ENCODE measurements at regions not wholly inside any gene's neighbourhood (a gene's known extent, or its start where the extent isn't known, plus 50 kb on each side); places are given as distances from the start of the nearest gene placed in this dataset.

DNA sequence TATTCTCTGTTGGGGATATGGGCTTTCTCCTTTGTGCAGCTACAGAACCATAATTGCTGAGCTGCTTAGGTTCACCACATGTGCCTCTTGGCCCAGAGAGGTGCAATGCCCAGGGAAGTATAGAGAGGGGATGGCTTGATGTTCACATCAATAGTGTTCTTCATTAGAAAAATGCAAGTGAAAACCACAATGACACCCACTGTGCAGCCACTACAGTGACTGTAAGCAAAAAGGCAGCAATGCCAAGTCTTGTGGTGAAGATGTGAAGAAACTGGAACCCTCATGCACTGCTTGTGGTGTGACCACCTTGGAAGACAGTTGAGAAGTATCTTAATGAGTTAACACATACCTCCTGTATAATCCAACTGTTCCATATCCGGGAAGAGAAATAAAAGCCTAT lies 318.9 kb upstream of the ZMIZ1 start:
- no peak for TF ChIP-seq SUZ12 (IDR thresholded peaks at IDR 0.05; ENCODE audit: extremely low read depth, insufficient read depth, insufficient read length)
- TF ChIP-seq YY1 (IDR thresholded peaks at IDR 0.05; ENCODE audit: insufficient read depth, insufficient read length) = no peak
- no peak for TF ChIP-seq ZNF274 (IDR thresholded peaks at IDR 0.05; ENCODE audit: low read depth, low read length)
- Histone ChIP-seq H3K4me1 (ENCODE audit: insufficient read depth, insufficient read length) (peaks cover 14% of the 10 kb centered on the region), H3K36me3 (ENCODE audit: insufficient read depth, insufficient read length, low read length) (no peaks in the 10 kb centered on the region), H3K27me3 (ENCODE audit: insufficient read depth, insufficient read length) (no peaks in the 10 kb centered on the region), H3K9me3 (ENCODE audit: insufficient read depth, low read length) (no peaks in the 10 kb centered on the region), H3K9ac (ENCODE audit: insufficient read length, low read depth) (no peak overlapping the region), H3K4me3 (ENCODE audit: insufficient read length, low read depth) (no peak overlapping the region)
- DNase-seq (ENCODE audit: low read depth, low spot score) = no peak

DNA sequence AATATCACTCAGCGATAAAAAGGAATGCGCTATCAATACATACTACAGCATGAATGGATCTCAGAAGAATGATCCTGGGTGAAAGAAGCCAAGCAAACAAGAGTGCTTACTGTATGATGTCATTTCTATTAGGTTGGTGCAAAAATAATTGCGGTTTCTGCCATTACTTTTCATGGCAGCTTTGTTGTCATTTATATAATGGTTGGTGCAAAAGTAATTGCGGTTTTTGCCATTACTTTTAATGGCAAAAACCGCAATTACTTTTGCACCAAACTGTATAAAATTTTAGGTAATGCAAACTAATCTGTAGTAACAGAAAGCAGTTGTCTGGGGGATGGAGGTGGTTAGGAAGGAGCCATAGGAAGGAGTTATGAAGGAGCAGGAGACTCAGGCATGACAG lies 318.3 kb upstream of the ZMIZ1 start:
- DNase-seq (ENCODE audit: low read depth, low spot score) = no peak
- TF ChIP-seq ZNF274 (IDR thresholded peaks at IDR 0.05; ENCODE audit: low read depth, low read length) = no peak
- TF ChIP-seq SUZ12 (IDR thresholded peaks at IDR 0.05; ENCODE audit: extremely low read depth, insufficient read depth, insufficient read length) = no peak
- TF ChIP-seq YY1 (IDR thresholded peaks at IDR 0.05; ENCODE audit: insufficient read depth, insufficient read length) = no peak
- peaks cover 10% of the 10 kb centered on the region for H3K4me1 ChIP-seq (ENCODE audit: insufficient read depth, insufficient read length)
- no peak overlapping the region for H3K4me3 ChIP-seq (ENCODE audit: insufficient read length, low read depth)
- no peak overlapping the region for H3K9ac ChIP-seq (ENCODE audit: insufficient read length, low read depth)
- H3K27me3 ChIP-seq (ENCODE audit: insufficient read depth, insufficient read length) = no peaks in the 10 kb centered on the region
- H3K36me3 ChIP-seq (ENCODE audit: insufficient read depth, insufficient read length, low read length) = no peaks in the 10 kb centered on the region
- H3K9me3 ChIP-seq (ENCODE audit: insufficient read depth, low read length) = no peaks in the 10 kb centered on the region

DNA sequence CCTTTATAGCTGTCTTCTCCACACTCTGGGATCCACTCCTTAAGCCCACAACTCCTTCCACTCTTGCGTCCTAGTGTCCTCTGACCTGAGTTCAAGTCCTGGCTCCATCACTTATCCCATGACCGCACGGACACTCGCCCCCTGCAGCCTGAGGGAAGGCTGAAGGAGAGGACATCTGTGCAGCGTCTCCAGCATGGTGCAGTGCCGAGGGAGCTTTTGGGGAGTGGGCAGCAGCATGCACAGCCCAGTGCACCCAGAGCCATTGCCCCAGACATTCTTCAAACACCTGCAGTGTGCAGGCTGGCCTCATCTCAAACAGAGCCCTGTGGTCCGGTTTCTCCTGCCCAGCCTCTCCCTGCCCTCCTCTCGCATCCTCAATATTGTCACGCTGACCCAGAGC lies 317.1 kb upstream of the ZMIZ1 start:
- TF ChIP-seq ZNF274 (IDR thresholded peaks at IDR 0.05; ENCODE audit: low read depth, low read length) = no peak
- TF ChIP-seq SUZ12 (IDR thresholded peaks at IDR 0.05; ENCODE audit: extremely low read depth, insufficient read depth, insufficient read length) = no peak
- no peak for TF ChIP-seq YY1 (IDR thresholded peaks at IDR 0.05; ENCODE audit: insufficient read depth, insufficient read length)
- Histone ChIP-seq H3K9ac (ENCODE audit: insufficient read length, low read depth) (no peak overlapping the region), H3K36me3 (ENCODE audit: insufficient read depth, insufficient read length, low read length) (no peaks in the 10 kb centered on the region), H3K4me3 (ENCODE audit: insufficient read length, low read depth) (no peak overlapping the region), H3K4me1 (ENCODE audit: insufficient read depth, insufficient read length) (peaks cover 6% of the 10 kb centered on the region), H3K9me3 (ENCODE audit: insufficient read depth, low read length) (no peaks in the 10 kb centered on the region), H3K27me3 (ENCODE audit: insufficient read depth, insufficient read length) (no peaks in the 10 kb centered on the region)
- DNase-seq (ENCODE audit: low read depth, low spot score) = no peak

DNA sequence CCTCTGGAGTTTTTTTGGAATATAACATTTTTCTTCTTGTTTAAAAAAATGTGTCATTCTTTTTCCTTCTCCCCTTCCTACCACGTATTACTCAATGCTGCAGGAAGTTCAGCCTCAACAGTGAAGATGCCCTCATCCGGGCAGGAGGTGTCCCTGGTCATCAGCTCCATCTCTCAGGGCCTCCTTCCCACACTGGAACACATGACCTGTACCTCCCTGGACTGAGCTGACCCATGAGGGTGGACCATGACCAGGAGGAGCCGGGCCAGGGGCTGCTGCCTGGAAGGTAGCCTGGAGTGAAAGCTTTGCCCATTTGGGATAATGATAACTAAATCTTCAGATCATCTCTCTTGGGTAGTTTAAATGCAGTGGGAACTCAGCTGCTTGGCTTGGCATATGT lies 316.5 kb upstream of the ZMIZ1 start:
- no peak overlapping the region for H3K4me3 ChIP-seq (ENCODE audit: insufficient read length, low read depth)
- TF ChIP-seq YY1 (IDR thresholded peaks at IDR 0.05; ENCODE audit: insufficient read depth, insufficient read length) = no peak
- TF ChIP-seq SUZ12 (IDR thresholded peaks at IDR 0.05; ENCODE audit: extremely low read depth, insufficient read depth, insufficient read length) = no peak
- no peak for TF ChIP-seq ZNF274 (IDR thresholded peaks at IDR 0.05; ENCODE audit: low read depth, low read length)
- H3K36me3 ChIP-seq (ENCODE audit: insufficient read depth, insufficient read length, low read length) = no peaks in the 10 kb centered on the region
- no peak overlapping the region for H3K9ac ChIP-seq (ENCODE audit: insufficient read length, low read depth)
- no peak for DNase-seq (ENCODE audit: low read depth, low spot score)
- H3K27me3 ChIP-seq (ENCODE audit: insufficient read depth, insufficient read length) = peaks cover 2% of the 10 kb centered on the region
- peaks cover 9% of the 10 kb centered on the region for H3K4me1 ChIP-seq (ENCODE audit: insufficient read depth, insufficient read length)
- H3K9me3 ChIP-seq (ENCODE audit: insufficient read depth, low read length) = no peaks in the 10 kb centered on the region

DNA sequence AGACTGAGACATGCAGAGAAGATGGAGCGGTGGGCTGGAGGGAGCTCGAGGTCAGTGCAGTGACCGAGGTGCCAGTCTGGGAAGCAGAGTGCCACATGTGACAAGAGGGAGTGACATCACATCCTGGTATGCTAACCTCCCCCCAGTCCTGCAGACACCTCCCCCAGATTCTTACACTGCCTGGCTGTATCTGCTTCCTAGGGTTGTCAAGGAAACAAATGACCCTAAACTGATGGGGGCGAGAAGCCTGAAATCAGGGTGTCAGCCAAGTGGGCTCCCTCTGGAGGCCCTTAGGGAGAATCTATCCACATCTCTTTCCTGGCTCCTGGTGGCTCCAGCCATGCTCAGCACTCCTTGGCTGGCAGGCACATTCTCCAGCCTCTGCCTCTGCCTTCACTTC lies 316.1 kb upstream of the ZMIZ1 start:
- TF ChIP-seq ZNF274 (IDR thresholded peaks at IDR 0.05; ENCODE audit: low read depth, low read length) (no peak), YY1 (IDR thresholded peaks at IDR 0.05; ENCODE audit: insufficient read depth, insufficient read length) (no peak)
- Histone ChIP-seq H3K9ac (ENCODE audit: insufficient read length, low read depth) (no peak overlapping the region), H3K9me3 (ENCODE audit: insufficient read depth, low read length) (no peaks in the 10 kb centered on the region), H3K27me3 (ENCODE audit: insufficient read depth, insufficient read length) (peaks cover 2% of the 10 kb centered on the region), H3K4me1 (ENCODE audit: insufficient read depth, insufficient read length) (peaks cover 9% of the 10 kb centered on the region), H3K4me3 (ENCODE audit: insufficient read length, low read depth) (no peak overlapping the region), H3K36me3 (ENCODE audit: insufficient read depth, insufficient read length, low read length) (no peaks in the 10 kb centered on the region)
- DNase-seq (ENCODE audit: low read depth, low spot score) = no peak

DNA sequence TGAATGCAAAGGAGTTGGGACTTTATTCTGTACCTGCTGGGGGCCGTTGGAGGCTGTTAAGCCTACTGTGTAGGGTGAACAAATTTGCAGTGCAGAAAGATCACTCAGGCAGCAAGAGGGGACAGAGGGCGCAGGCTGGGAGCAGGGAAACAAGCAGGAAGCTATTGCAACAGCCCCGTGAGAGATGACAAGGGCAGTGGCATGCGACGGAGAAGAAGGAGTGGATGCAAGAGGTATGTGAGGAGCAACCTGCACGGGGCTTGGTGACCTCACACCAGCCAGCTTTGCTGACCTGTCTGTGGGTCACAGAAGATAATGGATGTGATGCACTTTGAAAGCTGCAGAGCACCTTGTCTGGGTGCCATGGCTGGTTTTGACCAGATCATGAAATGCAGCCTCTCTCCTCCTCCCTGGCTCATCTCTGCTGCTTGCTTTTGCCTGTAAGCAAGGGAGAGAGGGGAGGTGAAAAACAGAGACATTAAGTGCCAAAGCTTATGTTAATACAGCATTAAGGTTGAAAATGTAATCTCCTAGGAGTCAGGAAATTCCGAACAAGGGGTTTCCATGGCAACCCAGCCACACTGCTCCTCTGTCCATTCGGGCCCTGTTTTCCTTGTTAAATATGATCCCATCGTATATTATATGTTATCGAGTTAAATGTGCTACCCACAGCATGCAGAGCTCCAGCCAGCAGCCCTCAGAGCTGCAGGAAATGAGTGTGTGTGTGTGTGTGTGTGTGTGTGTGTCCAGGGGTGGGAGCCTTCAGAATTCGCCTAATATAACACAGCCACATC lies 314.3 kb upstream of the ZMIZ1 start:
- no peak for DNase-seq (ENCODE audit: low read depth, low spot score)
- Histone ChIP-seq H3K9ac (ENCODE audit: insufficient read length, low read depth) (no peak overlapping the region), H3K4me1 (ENCODE audit: insufficient read depth, insufficient read length) (peaks cover 12% of the 10 kb centered on the region), H3K36me3 (ENCODE audit: insufficient read depth, insufficient read length, low read length) (no peaks in the 10 kb centered on the region), H3K9me3 (ENCODE audit: insufficient read depth, low read length) (no peaks in the 10 kb centered on the region), H3K27me3 (ENCODE audit: insufficient read depth, insufficient read length) (peaks cover 2% of the 10 kb centered on the region), H3K4me3 (ENCODE audit: insufficient read length, low read depth) (no peak overlapping the region)
- TF ChIP-seq ZNF274 (IDR thresholded peaks at IDR 0.05; ENCODE audit: low read depth, low read length) = no peak
- TF ChIP-seq SUZ12 (IDR thresholded peaks at IDR 0.05; ENCODE audit: extremely low read depth, insufficient read depth, insufficient read length) = no peak
- no peak for TF ChIP-seq YY1 (IDR thresholded peaks at IDR 0.05; ENCODE audit: insufficient read depth, insufficient read length)

DNA sequence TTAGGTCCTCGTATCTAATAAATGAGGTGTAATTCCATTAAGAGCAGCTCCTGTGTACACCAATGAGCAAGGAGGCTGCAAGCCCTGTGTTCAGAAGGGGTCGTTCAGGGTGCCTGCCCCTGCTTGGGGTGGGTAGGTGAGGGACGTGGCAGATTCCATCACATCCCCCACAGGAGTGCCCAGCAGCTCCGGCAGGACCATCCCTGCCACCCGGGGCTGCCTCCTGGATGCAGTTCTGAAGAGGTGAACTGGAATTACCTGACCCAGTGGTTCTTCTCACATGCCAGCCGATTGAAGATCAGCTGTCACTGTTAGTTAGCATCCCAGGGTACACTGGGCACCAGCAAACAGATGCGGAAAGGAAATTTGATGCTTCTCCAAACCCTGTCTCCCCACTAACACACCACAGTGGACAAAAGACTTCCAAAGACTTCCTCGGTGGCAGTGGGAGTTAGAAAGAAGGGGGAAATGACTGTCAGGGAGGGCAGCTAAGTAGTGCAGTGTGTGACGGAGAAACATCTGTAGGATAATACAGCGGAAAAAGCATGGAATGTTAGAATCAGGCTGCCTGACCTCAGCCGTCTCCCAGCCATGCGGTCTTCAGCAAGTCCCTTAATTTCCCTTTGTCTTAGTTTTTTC lies 313.6 kb upstream of the ZMIZ1 start:
- Histone ChIP-seq H3K9ac (ENCODE audit: insufficient read length, low read depth) (no peak overlapping the region), H3K4me1 (ENCODE audit: insufficient read depth, insufficient read length) (peaks cover 12% of the 10 kb centered on the region), H3K4me3 (ENCODE audit: insufficient read length, low read depth) (no peak overlapping the region), H3K36me3 (ENCODE audit: insufficient read depth, insufficient read length, low read length) (no peaks in the 10 kb centered on the region), H3K27me3 (ENCODE audit: insufficient read depth, insufficient read length) (peaks cover 7% of the 10 kb centered on the region), H3K9me3 (ENCODE audit: insufficient read depth, low read length) (no peaks in the 10 kb centered on the region)
- DNase-seq (ENCODE audit: low read depth, low spot score) = no peak
- TF ChIP-seq YY1 (IDR thresholded peaks at IDR 0.05; ENCODE audit: insufficient read depth, insufficient read length) (no peak), ZNF274 (IDR thresholded peaks at IDR 0.05; ENCODE audit: low read depth, low read length) (no peak), SUZ12 (IDR thresholded peaks at IDR 0.05; ENCODE audit: extremely low read depth, insufficient read depth, insufficient read length) (no peak)
